NCI-H1436 treated with DMSO at 0.1 percent for 48 hours (cell line): ENCODE measurements at regions not wholly inside any gene's neighbourhood (a gene's known extent, or its start where the extent isn't known, plus 50 kb on each side); places are given as distances from the start of the nearest gene placed in this dataset.
"Not testable (repeated sequence)": the region's sequence is repeated elsewhere in the genome, so short reads cannot be mapped to it uniquely, and the experiment has no call there.

ENCODE experiments used
- DNase-seq: peaks from one replicate; lab custom pipeline; 2025; lab: John Stamatoyannopoulos, UW

- no peak for DNase-seq
Observed at GRCh38 chr2:194946826-194947225, 710.2 kb upstream of the SLC39A10 start.

GRCh38 chr2:194938066-194938465 lies 719.0 kb upstream of the SLC39A10 start:
- DNase-seq: no peak

- no peak for DNase-seq
Observed at GRCh38 chr2:194927489-194927888, 729.5 kb upstream of the SLC39A10 start.

GRCh38 chr2:194926873-194927272 lies 730.2 kb upstream of the SLC39A10 start:
- no peak for DNase-seq

DNA sequence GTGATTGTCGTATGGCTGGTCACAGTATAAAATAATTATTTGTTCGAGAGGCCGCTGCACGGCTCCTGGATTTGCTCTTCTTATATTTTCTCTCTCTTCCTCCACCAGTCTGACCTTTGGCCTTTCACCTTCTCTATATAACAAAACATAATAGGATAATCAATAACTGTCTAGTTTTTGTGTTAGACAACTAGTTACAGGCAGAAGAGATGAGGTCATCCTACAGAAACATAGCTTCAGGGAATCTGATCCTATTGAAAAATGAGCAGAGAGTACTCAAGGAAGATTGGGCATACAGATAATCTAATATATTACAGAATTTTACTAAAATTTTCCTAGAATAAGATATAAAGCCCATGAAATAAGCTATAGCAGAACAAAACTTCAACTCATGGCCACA lies 731.3 kb upstream of the SLC39A10 start:
- no peak for DNase-seq

GRCh38 chr2:194917519-194917918 lies 739.5 kb upstream of the SLC39A10 start:
- no peak for DNase-seq

- DNase-seq: no peak
Observed at GRCh38 chr2:194915485-194915884, 741.5 kb upstream of the SLC39A10 start.

GRCh38 chr2:194907569-194907968 lies 749.5 kb upstream of the SLC39A10 start:
- DNase-seq: no peak

DNA sequence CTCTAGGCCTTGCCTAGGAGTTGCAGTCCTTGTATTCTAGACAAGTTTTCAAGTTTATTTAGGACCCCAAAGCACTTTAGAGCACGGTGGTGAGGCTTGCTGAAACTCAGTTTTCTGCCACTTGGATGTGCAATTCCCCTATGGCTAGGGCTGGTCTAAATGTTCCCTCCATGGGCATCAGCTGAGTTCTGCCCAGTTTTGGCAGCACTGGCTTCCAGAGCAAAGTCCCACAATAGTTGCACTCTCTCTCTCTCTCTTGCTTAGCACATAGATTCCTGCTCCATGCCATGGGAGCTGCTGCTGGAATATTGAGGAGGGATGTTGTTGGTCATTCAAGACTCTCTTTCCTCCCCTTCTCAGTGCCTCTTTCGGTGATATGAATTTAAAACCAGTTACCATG lies 760.2 kb upstream of the SLC39A10 start:
- DNase-seq: no peak

DNA sequence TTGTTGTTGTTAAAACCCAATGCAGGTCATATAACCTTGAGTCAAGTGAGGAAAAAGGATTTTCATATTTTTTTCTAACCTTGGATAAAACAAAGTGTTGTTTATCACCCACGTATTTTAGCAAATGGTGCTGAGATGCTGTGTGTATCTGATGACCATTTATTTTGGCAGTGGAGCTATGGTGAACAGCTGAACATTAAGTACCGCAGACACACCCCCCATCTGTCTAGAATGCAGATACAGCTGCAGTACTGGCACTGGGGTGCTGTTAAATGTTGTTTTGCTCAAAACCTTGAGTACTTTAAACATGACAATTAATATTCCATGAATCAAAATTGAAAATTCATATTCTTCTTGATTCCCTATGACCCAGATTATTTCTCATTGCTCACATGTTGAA lies 773.3 kb upstream of the SLC39A10 start:
- no peak for DNase-seq

- DNase-seq: no peak
Observed at GRCh38 chr2:194870974-194871535, 786.0 kb upstream of the SLC39A10 start.

- DNase-seq: peak; percentile 26
Observed at GRCh38 chr2:194867328-194867727, 789.7 kb upstream of the SLC39A10 start.

DNA sequence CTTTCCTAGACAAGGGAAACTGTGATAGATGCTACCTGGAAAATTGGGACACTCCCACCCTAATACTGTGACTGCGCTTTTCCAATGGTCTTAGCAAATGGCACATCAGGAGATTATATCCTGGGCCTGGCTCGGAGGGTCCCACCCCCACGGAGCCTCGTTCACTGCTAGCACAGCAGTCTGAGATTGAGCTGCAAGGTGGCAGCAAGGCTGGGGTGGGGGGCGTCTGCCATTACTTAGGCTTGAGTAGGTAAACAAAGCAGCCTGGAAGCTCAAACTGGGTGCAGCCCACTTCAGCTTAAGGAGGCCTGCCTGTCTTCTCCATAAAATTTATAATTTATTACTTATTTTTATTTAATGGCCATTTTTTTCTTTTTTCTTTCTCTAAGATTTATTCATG lies 802.1 kb upstream of the SLC39A10 start:
- no peak for DNase-seq

DNA sequence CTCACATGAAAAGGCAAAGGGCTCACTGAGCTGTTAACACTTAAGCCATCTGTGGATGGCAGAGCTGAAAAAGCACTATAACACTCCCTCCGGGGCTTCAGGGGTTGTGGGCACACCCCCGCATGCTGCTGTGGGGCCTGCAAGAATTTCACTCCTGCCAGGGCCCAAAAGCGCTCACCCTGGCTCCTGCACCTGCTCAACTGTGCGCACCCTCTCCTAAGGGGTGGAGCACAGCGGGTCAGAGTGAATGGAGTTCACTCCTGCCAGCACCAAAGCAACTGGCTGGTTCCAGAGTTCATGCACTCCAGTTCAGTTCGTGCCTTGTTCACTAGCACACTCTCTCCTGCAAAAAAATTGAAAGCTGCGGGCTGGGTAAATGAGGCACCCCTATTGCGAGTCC lies 814.2 kb upstream of the SLC39A10 start:
- DNase-seq: no peak

DNA sequence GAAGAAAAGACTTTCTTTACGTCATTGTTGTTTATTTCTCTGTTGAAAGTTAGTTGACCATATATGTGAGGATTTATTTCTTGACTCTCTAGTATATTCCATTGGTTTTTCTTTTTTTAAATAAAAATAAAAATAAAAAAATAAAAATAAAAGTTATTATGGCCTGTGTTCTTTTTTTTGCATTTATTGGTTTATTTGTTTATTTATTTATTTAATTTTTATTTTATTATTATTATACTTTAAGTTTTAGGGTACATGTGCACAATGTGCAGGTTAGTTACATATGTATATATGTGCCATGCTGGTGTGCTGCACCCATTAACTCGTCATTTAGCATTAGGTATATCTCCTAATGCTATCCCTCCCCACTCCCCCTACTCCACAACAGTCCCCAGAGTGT lies 822.7 kb upstream of the SLC39A10 start:
- DNase-seq: not testable (repeated sequence)

- no peak for DNase-seq
Observed at GRCh38 chr2:194826241-194826640, 830.8 kb upstream of the SLC39A10 start.

DNA sequence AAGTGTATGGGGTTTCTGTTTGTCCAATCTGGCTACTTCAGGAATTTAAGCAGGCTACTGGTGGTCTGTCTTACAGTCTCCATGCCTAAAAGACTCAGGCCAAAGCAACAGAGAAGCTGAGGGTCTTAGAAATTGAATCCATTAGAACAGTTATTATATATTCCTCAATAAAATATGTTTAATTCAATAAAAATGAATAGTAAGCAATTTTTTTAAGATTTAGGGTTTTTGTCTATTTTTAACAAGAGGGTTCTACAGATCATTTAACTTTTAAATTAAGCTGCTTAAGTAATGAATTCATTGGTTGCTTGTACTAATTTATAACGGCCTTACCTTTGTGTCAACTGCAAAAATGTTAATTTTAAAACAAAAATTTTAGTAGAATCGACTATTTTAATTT lies 832.6 kb upstream of the SLC39A10 start:
- no peak for DNase-seq

- DNase-seq: no peak
Observed at GRCh38 chr2:194822657-194823056, 834.4 kb upstream of the SLC39A10 start.

GRCh38 chr2:194822097-194822496 lies 834.9 kb upstream of the SLC39A10 start:
- DNase-seq: no peak

GRCh38 chr2:194819367-194819766 lies 837.7 kb upstream of the SLC39A10 start:
- DNase-seq: no peak

GRCh38 chr2:194815475-194815874 lies 841.6 kb upstream of the SLC39A10 start:
- no peak for DNase-seq

GRCh38 chr2:194802589-194802988 lies 854.4 kb upstream of the SLC39A10 start:
- DNase-seq: no peak

DNA sequence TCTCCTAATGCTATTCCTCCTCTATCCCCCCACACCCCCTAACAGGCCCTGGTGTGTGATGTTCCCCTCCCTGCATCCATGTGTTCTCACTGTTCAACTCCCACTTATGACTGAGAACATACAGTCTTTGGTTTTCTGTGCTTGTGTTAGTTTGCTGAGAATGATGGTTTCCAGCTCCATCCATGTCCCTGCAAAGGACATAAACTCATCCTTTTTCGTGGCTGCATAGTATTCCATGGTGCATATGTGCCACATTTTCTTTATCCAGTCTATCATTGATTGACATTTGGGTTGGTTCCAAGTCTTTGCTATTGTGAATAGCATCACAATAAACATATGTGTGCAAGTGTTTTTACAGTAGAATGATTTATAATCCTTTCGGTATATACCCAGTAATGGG lies 870.0 kb upstream of the SLC39A10 start:
- DNase-seq: not testable (repeated sequence)

- DNase-seq: not testable (repeated sequence)
Observed at GRCh38 chr2:194771394-194771793, 885.6 kb upstream of the SLC39A10 start.

- DNase-seq: no peak
Observed at GRCh38 chr2:194769030-194769429, 888.0 kb upstream of the SLC39A10 start.
